HK-2 (cell line): ENCODE measurements at regions not wholly inside any gene's neighbourhood (a gene's known extent, or its start where the extent isn't known, plus 50 kb on each side); places are given as distances from the start of the nearest gene placed in this dataset.
"Not testable (repeated sequence)": the region's sequence is repeated elsewhere in the genome, so short reads cannot be mapped to it uniquely, and the experiment has no call there.

Source experiments
- DNase-seq: peaks from one replicate; pipeline ENCODE4 v3.0.0-alpha.2; 2018; ENCODE audit not compliant: unreplicated experiment

- DNase-seq, result not testable (repeated sequence)
Measured at GRCh38 chr9:41839786-41840185, 289.4 kb downstream of the CNTNAP3B start.

GRCh38 chr9:41838953-41839352 lies 290.3 kb downstream of the CNTNAP3B start:
- DNase-seq, result not testable (repeated sequence)

DNA sequence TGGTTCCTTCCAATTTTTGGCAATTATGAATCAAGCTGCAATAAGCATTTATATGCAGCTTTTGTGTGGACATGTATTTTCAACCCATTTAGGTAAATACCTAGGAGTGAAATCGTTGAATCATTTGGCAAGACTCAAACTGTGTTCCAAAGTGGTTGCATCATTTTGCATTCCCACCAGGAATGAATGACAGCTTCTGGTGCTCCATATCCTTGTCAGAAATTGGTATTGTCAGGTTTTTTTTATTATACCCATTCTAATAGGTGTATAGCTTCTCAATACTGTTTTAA lies 290.7 kb downstream of the CNTNAP3B start:
- DNase-seq, result not testable (repeated sequence)

GRCh38 chr9:41837684-41838561 lies 291.3 kb downstream of the CNTNAP3B start:
- not testable (repeated sequence) for DNase-seq

DNA sequence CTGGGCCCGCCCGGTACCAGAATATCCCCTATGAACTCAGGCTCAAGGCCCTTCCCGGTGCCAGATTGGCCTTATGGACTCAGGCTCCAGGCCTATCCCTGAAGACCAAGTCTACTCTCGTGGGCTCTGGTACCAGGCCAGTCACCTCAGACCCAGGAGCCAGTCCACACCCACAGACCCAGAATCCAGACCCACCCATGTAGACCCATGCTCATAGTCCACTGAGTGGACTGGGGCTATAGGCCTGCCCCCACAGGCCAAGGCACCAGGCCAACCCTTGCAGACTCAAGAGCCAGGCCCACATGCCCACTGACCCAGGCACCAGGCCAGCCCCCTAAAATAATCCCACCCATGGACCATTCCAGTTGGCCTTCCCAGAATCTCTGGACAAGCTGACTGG lies 296.1 kb downstream of the CNTNAP3B start:
- DNase-seq, result not testable (repeated sequence)

GRCh38 chr9:41824723-41825122 lies 304.5 kb downstream of the CNTNAP3B start:
- not testable (repeated sequence) for DNase-seq

DNA sequence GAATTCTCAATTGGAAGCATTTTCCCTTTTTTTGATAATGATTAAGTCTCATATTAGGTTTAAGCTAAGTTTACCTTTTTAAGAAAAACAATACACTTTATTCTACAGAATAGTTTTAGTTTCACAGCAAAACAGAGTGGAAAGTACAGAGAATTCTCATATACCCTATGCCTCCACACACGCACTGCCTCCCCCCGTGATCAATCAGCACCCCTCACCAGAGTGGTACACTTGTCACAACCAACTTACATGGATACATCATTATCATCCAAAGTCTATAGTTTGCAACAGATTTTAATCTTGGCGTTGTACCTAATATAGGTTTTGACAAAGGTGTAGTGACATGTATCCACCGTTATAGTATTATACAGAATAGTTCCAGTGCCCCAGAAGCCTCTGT lies 326.5 kb downstream of the CNTNAP3B start:
- not testable (repeated sequence) for DNase-seq

GRCh38 chr9:41798684-41799083 lies 330.5 kb downstream of the CNTNAP3B start:
- DNase-seq, result not testable (repeated sequence)

- DNase-seq, result peak; percentile 47
Measured at GRCh38 chr9:41790719-41791363, 338.4 kb downstream of the CNTNAP3B start.

DNA sequence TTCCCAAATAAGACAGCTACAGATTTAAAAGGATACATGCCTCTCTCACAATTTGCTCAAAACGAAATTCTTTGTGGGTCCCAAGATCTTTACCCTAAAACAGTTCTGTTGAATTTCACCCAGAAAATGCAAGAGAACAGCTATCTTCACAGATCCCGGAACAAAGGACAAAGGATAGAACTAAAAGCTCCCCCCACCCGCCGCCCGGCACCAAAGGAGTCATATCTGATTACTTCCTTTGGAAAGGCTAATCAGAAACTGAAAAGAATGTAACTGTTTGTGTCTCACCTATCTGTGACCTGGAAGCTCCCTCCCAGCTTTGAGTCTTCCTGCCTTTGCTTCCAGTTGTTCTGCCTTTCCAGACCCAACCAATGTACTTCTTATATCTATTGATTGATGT lies 339.2 kb downstream of the CNTNAP3B start:
- DNase-seq, result not testable (repeated sequence)

DNA sequence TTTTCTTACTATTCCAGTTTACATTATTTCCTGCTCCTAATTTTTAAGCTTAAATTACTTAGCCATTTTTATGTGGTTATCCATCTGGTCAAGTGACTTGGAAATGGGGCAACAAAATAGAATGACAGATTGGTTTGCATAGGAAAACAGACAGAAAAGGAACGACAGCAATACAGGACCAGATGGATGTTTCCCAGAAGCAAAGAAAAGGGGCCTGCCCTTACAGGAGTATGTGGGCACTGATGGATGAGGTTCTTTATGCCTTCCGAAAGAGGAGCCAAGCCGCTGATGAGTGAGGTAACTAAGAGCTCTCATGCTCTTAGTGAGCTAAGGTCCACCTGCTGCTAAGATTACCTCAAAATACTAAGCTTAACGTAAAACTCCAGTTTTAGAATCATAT lies 339.8 kb downstream of the CNTNAP3B start:
- not testable (repeated sequence) for DNase-seq

DNA sequence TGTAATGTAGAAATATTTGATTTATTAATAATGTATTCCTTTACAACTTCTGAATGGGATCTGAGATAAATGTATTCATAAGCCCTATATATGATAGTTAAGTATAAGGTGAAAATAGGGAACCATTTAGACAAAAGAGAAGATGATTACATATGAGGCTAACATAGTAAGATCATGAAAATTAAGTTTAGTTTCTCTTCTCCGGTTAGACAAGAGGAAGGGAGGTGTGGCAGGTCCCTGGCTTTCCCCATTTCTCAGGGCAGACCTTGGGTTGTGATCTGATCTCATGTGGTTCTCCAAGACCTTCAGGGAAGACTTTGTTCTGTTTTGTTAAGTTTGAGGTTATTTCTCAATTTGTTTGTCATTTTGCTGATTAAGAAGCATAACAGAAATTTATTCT lies 341.3 kb downstream of the CNTNAP3B start:
- not testable (repeated sequence) for DNase-seq

DNA sequence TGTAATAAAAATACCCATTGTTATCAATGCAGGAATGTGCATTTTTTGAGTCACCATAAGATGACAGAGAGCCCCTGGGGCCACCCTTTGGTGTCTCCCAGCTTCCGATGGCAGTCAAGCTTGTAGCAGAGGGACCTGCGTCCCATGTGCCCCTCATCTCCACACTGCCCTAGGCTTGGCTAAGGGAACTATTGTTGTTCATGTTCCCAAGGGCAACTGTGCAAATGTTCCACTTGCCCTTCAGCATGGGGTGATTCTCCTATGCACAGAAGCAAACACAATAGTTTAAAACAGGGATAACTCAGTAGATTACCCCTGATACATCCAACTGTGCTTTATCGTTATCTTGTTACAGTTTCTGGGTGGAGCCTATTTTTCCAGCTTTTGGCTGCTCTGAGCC lies 342.0 kb downstream of the CNTNAP3B start:
- DNase-seq, result not testable (repeated sequence)

DNA sequence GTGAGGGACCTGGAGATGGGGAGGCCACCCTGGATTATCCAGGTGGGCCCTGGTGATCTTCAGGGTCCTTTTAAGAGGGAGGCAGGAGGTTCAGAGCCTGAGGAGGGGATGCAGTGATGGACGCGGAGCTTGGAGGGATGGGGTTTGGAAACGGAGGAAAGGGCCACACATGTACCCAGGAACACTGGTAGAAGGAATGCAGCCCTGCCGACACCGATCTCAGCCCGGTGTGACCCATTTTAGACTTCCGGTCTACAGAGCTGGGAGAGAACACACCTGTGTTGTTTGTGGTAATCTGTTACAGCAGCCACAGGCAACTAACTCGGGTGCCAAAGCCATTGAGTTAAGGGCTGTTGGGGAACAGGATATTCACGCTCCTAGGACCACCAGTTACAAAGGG lies 345.2 kb downstream of the CNTNAP3B start:
- DNase-seq, result not testable (repeated sequence)

DNA sequence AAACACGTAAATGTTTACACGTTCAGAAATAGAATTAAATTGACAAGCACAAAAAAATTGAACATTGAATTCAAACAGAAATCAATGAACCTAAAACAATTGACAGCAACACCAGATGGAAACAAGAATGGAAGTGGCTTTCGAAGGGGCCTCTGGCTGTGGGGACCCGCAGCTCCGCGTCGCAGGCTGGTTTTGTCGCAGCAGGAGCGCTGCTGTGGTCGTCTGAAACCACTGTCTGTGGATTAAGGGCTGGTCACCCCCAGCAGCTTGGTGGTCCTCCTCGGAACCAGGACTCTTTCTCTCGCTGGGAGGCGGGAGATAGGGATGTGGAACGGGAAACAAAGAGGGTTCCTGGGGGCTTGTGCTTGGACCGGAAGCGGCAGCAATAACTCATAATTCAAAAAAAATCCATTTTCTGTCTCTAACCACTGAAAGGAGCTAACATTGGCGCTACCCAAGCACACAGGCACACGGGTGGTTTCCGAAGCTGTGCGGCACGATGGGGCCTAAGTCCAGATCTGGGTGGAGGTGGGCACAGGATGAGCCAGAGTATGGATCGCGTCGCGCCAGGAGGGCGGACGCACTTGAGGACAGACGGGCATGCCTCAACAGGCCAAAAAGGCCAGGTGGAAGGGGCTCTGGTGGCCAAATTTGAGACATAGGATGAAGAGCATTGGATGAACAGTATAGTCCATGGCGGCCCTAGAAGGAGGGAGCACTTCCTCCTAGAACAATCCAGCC lies 346.0 kb downstream of the CNTNAP3B start:
- not testable (repeated sequence) for DNase-seq

DNA sequence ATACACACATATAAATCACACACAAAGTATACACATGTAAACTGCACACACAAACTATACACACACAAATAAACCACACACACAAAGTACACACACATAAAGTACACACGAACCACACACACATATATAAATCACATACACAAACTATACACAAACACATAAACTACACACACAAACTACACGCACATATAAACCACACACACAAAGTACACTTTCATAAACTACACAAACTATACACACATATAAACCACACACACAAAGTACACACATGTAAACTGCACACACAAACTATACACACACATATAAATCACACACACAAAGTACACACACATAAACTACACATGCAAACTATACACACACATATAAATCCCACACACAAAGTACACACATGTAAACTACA lies 347.3 kb downstream of the CNTNAP3B start:
- not testable (repeated sequence) for DNase-seq

DNA sequence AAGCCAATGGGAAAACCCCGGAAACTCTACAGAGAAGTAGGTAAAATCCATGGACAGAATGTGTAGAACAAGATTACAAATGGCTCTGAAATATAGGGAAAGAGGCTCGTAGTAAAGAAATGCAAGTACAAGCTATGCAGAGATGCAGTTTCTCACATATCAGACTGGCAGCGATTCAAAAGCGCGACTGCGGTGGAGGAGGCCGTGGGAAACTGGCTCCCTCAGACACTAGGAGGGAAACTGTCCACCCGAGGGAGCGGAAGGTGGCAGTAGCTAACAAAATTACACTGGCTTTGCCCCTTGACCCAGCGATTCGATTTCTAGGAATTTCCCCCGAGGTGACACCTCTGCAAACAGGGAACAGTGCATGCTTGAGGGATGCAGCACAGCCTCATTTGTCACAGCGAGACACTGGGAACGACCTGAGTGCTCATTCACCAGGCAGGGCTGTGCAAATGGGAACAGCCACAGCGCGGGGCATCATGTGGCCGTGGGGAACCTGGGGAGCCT lies 349.3 kb downstream of the CNTNAP3B start:
- not testable (repeated sequence) for DNase-seq

DNA sequence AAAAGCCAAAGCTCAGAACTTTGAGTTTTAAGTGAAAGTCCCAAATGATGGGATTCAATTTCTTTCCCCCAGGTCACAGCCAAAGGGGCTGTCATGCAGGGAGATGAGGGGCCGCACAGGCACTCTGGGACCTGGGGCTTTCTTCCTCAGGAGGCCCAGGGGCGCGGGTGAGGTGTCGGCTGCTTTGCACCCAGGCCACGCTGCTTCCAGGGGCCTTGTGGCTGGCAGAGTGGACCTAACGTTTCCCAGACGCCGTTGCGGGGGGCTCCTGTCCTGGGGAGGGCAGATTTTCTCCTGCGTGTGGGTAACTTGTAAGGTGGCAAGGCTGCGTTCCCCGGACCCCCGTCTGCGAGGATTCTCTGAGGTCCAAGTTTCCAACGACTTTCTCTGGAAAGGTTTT lies 350.0 kb downstream of the CNTNAP3B start:
- not testable (repeated sequence) for DNase-seq

DNA sequence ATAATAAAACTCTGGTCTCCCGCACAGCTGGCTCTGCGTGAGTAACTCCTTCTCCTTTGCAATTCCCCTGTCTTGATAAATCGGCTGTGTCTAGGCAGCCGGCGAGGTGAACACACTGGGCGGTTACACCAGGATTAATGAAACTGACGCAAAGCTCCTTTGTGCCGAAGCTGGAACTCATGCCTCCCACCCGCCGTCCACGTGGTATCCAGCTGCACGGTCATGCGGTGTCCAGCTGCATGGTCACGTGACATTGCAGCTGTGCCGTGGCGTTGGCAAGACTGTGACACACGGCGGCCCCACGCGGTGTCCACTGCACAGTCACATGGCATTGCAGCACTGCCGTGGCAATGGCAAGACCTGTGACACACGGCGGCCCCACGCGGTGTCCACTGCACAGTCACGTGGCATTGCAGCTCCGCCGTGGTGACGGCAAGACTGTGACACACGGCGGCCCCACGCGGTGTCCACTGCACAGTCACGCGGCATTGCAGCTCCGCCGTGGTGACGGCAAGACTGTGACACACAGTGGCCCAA lies 350.6 kb downstream of the CNTNAP3B start:
- not testable (repeated sequence) for DNase-seq

DNA sequence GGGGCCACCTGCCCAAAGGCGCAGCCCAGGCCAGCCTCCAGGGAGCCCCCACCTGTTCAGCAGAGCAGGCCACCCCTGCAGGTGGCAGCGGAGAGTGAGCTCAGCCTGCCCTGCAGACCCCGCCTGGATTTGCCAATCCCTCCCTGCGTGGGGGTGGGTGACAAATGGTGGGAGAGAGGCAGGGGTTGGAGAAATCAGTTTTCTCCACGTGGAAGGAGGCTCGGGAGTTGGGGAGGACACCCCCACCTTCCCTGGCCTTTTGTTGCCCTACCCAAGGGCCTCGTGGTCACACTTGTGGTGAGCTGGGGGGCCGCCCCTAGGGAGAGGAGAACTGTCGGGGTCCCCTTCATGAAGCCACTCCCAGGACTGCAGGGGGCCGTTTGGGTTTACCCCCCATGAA lies 351.7 kb downstream of the CNTNAP3B start:
- not testable (repeated sequence) for DNase-seq

DNA sequence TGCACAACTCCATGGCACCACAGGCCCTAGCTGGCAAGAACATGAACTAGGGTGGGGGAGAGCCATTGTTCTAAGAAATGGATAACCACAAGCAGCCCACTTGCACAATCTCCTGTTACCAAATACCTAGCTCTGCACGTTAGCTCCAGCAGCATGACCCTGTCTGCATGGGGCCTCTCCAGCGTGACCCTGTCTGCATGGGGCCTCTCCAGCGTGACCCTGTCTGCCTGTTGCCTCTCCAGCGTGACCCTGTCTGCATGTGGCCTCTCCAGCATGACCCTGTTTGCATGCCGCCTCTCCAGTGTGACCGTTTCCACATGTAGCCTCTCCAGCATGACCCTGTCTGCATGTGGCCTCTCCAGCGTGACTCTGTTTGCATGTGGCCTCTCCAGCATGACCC lies 356.7 kb downstream of the CNTNAP3B start:
- DNase-seq, result not testable (repeated sequence)

- DNase-seq, result not testable (repeated sequence)
Measured at GRCh38 chr9:41771693-41772092, 357.5 kb downstream of the CNTNAP3B start.
